ENCODE measurements at regions not wholly inside any gene's neighbourhood (a gene's known extent, or its start where the extent isn't known, plus 50 kb on each side); places are given as distances from the start of the nearest gene placed in this dataset.
"Not testable (repeated sequence)": the region's sequence is repeated elsewhere in the genome, so short reads cannot be mapped to it uniquely, and the experiment has no call there.

GRCh38 chr18:1599196-1599595 lies 694.5 kb downstream of the ADCYAP1 start:
- no peak for DNase-seq (ENCODE audit: low read depth, low spot score)
- H3K27ac ChIP-seq: no peak overlapping the region

DNA sequence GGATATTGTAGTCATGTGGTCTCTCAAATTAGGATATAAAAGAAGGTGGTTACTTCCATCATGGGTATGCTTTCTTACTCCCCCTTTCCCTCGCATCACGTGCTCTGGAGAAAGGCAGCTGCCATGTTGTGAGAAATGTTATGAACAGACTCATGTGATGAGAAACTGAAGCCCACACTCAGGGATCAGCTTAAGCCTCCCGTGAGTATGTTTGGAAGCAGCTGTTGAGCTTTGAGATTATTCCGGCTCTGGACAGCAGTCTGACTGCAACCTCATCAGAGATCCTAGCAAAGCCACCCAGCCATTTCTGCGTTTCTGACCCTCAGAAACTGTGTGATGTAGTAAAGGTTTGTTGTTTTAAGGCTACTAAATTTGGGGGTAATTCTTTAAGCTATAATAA lies 700.1 kb downstream of the ADCYAP1 start:
- DNase-seq (ENCODE audit: low read depth, low spot score): no peak

DNA sequence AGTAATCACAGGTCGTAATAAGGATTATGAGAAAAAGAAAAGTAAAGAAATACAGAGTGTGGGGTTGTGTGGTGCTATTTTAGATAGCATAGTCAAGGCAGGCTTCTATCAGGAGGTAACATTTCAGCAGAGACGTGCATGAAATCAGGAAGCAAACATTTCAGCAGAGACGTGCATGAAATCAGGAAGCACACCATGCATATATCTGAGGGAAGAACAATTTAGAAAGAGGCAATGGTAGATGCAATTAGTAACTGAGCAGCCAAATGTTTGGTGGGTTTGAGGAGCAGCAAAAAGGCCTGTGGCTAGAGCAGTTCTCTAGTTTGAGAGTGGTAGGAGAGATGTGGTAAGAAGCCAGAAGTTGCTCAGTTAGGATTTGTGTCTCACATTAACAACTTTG lies 713.7 kb downstream of the ADCYAP1 start:
- DNase-seq (ENCODE audit: low read depth, low spot score): no peak
- no peak overlapping the region for H3K27ac ChIP-seq

More for the DNA sequence above, 700.1 kb downstream of the ADCYAP1 start:
- H3K27ac ChIP-seq: no peak overlapping the region

GRCh38 chr18:1619507-1619906 lies 714.8 kb downstream of the ADCYAP1 start:
- no peak overlapping the region for H3K27ac ChIP-seq
- DNase-seq (ENCODE audit: low read depth, low spot score): no peak

GRCh38 chr18:1624612-1625011 lies 719.9 kb downstream of the ADCYAP1 start:
- DNase-seq (ENCODE audit: low read depth, low spot score): no peak
- no peak overlapping the region for H3K27ac ChIP-seq

- H3K27ac ChIP-seq: no peak overlapping the region
- DNase-seq (ENCODE audit: low read depth, low spot score): no peak
Observed at GRCh38 chr18:1627494-1627893, 722.8 kb downstream of the ADCYAP1 start.

DNA sequence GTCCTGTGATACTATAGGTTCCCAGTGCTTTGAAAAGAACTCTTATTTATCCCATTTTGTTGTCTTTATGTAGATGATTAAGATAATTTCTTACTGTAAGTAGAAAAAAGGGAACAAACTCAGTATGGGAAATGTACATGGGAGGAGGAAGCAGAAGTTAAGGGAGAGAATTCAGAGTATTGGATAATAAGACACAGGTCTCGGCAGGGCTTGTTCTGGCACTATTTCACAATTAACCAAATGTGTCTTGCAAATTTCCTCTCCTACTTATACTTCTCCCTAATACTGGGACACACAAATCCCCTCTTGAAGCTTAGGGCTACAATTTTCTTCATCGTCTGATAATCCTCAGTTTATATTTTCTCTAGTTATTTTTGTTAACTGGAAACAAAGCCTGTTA lies 744.0 kb downstream of the ADCYAP1 start:
- no peak overlapping the region for H3K27ac ChIP-seq
- DNase-seq (ENCODE audit: low read depth, low spot score): no peak

DNA sequence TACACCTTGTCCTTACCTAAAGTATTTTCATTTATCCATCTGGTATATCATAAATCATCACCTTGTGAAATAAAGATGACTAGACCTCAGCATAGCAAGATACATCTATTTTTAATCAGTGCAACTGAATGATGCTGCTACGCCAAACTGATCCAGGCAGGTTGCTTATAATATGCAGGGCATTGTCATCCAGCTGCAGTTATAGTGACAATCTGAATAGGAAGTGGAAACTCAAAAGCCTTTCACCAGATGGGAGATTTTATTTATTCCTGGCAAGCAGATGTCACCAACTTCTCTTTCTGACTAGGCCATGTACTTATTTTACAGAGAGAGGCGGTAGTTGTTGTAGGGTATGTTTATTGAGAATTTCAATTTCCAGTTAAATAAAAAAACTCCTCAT lies 747.3 kb downstream of the ADCYAP1 start:
- no peak overlapping the region for H3K27ac ChIP-seq

GRCh38 chr18:1653873-1654272 lies 749.2 kb downstream of the ADCYAP1 start:
- H3K27ac ChIP-seq: no peak overlapping the region
- DNase-seq (ENCODE audit: low read depth, low spot score): no peak

More for the DNA sequence above, 747.3 kb downstream of the ADCYAP1 start:
- DNase-seq (ENCODE audit: low read depth, low spot score): no peak

- H3K27ac ChIP-seq: no peak overlapping the region
- DNase-seq (ENCODE audit: low read depth, low spot score): no peak
Observed at GRCh38 chr18:1657876-1658275, 753.2 kb downstream of the ADCYAP1 start.

GRCh38 chr18:1658908-1659566 lies 754.4 kb downstream of the ADCYAP1 start:
- H3K27ac ChIP-seq: no peak overlapping the region
- no peak for DNase-seq (ENCODE audit: low read depth, low spot score)

GRCh38 chr18:1663879-1664705 lies 759.4 kb downstream of the ADCYAP1 start:
- no peak overlapping the region for H3K27ac ChIP-seq
- no peak for DNase-seq (ENCODE audit: low read depth, low spot score)

DNA sequence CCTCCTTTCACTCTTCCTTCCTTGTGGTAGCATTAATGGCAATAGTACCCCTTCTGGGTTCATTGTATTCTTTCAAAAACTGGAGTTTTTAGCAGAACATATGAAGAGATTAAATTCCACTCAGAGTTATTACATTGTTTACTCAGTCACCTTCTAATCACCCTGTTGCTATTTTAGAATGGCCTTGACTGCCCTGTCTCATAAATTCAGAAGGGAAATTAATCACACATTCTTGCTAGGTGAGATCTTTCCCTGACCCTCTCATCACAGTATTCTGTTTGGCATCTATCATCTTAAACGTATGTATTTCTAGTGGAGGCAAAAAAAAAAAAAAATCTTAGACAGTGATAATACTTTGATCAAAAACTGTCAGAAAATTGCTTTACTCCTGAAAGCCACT lies 760.4 kb downstream of the ADCYAP1 start:
- no peak overlapping the region for H3K27ac ChIP-seq
- no peak for DNase-seq (ENCODE audit: low read depth, low spot score)

GRCh38 chr18:1668279-1668678 lies 763.6 kb downstream of the ADCYAP1 start:
- no peak for DNase-seq (ENCODE audit: low read depth, low spot score)
- no peak overlapping the region for H3K27ac ChIP-seq

GRCh38 chr18:1671710-1672109 lies 767.0 kb downstream of the ADCYAP1 start:
- not testable (repeated sequence) for H3K27ac ChIP-seq; DNase-seq (ENCODE audit: low read depth, low spot score)

DNA sequence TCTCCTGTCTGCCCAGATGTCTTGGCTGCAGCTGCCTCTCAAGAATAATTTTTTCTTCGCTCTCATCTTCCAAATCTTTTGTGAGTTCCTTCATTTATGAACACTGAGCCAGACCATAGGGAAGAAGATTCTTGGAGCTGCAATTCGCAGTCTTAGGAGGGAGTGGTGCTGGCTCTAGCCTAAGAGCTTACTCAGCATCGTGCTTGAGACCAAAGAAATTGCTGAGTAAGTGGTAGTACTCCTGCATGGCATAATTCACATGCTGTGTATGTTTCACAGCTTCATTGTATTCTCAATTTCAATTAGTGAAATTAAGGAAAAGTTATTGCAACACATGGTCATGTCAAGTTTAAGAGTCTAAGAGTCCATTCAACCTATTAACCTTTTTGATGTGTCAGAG lies 771.7 kb downstream of the ADCYAP1 start:
- no peak for DNase-seq (ENCODE audit: low read depth, low spot score)
- no peak overlapping the region for H3K27ac ChIP-seq

- H3K27ac ChIP-seq: no peak overlapping the region
- DNase-seq (ENCODE audit: low read depth, low spot score): no peak
Observed at GRCh38 chr18:1680108-1680507, 775.4 kb downstream of the ADCYAP1 start.

DNA sequence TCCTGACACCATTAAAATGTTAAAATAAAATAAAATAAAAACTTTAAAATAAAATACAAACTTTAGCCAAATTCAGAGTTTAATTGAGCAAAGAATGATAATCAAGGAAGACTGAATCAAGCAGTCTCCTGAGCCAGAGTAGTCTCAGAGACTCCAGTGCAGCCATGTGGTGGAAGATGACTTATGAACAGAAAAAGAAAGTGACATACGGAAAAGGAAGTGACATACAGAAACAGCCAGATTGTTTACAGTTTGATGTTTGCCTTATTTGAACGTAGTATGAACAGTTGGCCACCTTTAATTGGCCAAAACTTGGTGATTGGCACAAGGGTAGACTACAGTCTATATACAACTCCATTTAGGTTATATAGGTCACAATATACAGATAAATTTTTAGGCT lies 787.2 kb downstream of the ADCYAP1 start:
- DNase-seq (ENCODE audit: low read depth, low spot score): no peak
- H3K27ac ChIP-seq: no peak overlapping the region

DNA sequence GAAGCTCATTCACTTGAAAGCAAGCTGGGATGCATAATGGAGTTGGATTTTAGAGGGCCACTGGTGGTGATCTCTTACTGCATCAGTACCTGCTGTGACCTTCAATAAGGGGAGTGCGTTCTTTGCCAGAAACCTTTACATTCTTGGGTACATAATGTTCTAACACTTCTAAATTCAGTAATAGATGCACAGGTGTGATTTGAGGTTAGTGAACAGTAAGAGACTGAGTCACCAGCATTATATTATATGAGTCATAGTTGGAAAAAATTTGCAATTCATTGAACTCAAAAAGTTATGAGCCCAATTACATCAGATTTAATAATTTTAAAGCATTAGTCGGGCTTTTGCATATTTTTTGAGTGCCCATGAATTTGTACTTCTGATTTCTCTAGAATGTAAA lies 803.3 kb downstream of the ADCYAP1 start:
- no peak overlapping the region for H3K27ac ChIP-seq
- DNase-seq (ENCODE audit: low read depth, low spot score): no peak

GRCh38 chr18:1710114-1710513 lies 805.4 kb downstream of the ADCYAP1 start:
- DNase-seq (ENCODE audit: low read depth, low spot score): no peak

GRCh38 chr18:1732143-1732542 lies 827.5 kb downstream of the ADCYAP1 start:
- H3K27ac ChIP-seq: no peak overlapping the region
- DNase-seq (ENCODE audit: low read depth, low spot score): no peak

More at GRCh38 chr18:1710114-1710513, 805.4 kb downstream of the ADCYAP1 start:
- no peak overlapping the region for H3K27ac ChIP-seq

GRCh38 chr18:1746131-1746530 lies 825.2 kb downstream of the METTL4 start:
- H3K27ac ChIP-seq: no peak overlapping the region
- no peak for DNase-seq (ENCODE audit: low read depth, low spot score)

Data from epithelial cell of prostate (primary cell).